GM23338 (cell line): ENCODE measurements at regions not wholly inside any gene's neighbourhood (a gene's known extent, or its start where the extent isn't known, plus 50 kb on each side); places are given as distances from the start of the nearest gene placed in this dataset.

Experiments
- CREB1 ChIP-seq: fragments of 250-450 bp; sonication (Bioruptor Pico); IDR thresholded peaks from 2 replicates; pipeline ENCODE4 v1.5.0; 2020; ENCODE audit warnings: low read depth, mild to moderate bottlenecking, moderate library complexity
- CTCF ChIP-seq, 2 experiments: fragments of 200-600 bp in 1 of 2; sonication (generic) in 1 of 2; conservative IDR thresholded peaks; 2 replicates each; pipeline versions ENCODE4 v1.5.1 to v1.6.1; 2016 to 2017; ENCODE audit warnings: antibody characterized with exemption in 2 of 2, low read depth in 2 of 2, mild to moderate bottlenecking in 2 of 2, moderate library complexity in 1 of 2
- EZH2 ChIP-seq: fragments of 200-600 bp; sonication (generic); IDR thresholded peaks from one replicate; pipeline ENCODE4 v1.8.0; 2017; ENCODE audit warnings: antibody characterized with exemption, mild to moderate bottlenecking, low read depth; ENCODE audit not compliant: unreplicated experiment

GRCh38 chr14:44804391-44804790 lies 157.4 kb downstream of the KLHL28 start:
- no peak for TF ChIP-seq EZH2
- TF ChIP-seq CREB1 (CRISPR knock-in tag): no peak
- TF ChIP-seq CTCF (conservative IDR thresholded peaks at IDR 0.05; ENCODE audit: low read depth in 2 of 2): no peak
